ENCODE measurements at regions not wholly inside any gene's neighbourhood (a gene's known extent, or its start where the extent isn't known, plus 50 kb on each side); places are given as distances from the start of the nearest gene placed in this dataset.

- no peak for DNase-seq (ENCODE audit: extremely low read depth, low read depth, low spot score)
Observed at GRCh38 chr9:73738741-73739530, 587.3 kb downstream of the ANXA1 start.

- DNase-seq (ENCODE audit: extremely low read depth, low read depth, low spot score) = no peak
Observed at GRCh38 chr9:73741316-73741715, 589.7 kb downstream of the ANXA1 start.

GRCh38 chr9:73742412-73742811 lies 590.7 kb downstream of the ANXA1 start:
- DNase-seq (ENCODE audit: extremely low read depth, low read depth, low spot score) = no peak

- DNase-seq (ENCODE audit: extremely low read depth, low read depth, low spot score) = no peak
Observed at GRCh38 chr9:73743826-73744225, 592.2 kb downstream of the ANXA1 start.

GRCh38 chr9:73745598-73745997 lies 593.9 kb downstream of the ANXA1 start:
- DNase-seq (ENCODE audit: extremely low read depth, low read depth, low spot score) = no peak

GRCh38 chr9:73753171-73753570 lies 601.5 kb downstream of the ANXA1 start:
- DNase-seq (ENCODE audit: extremely low read depth, low read depth, low spot score) = no peak

GRCh38 chr9:73761905-73762304 lies 610.2 kb downstream of the ANXA1 start:
- no peak for DNase-seq (ENCODE audit: extremely low read depth, low read depth, low spot score)

- no peak for DNase-seq (ENCODE audit: extremely low read depth, low read depth, low spot score)
Observed at GRCh38 chr9:73773896-73774295, 622.2 kb downstream of the ANXA1 start.

GRCh38 chr9:73775757-73776156 lies 624.1 kb downstream of the ANXA1 start:
- DNase-seq (ENCODE audit: extremely low read depth, low read depth, low spot score) = no peak

GRCh38 chr9:73780916-73781315 lies 629.3 kb downstream of the ANXA1 start:
- no peak for DNase-seq (ENCODE audit: extremely low read depth, low read depth, low spot score)

- DNase-seq (ENCODE audit: extremely low read depth, low read depth, low spot score) = no peak
Observed at GRCh38 chr9:73782166-73782565, 630.5 kb downstream of the ANXA1 start.

- no peak for DNase-seq (ENCODE audit: extremely low read depth, low read depth, low spot score)
Observed at GRCh38 chr9:73799446-73799845, 647.8 kb downstream of the ANXA1 start.

GRCh38 chr9:73805111-73805510 lies 653.4 kb downstream of the ANXA1 start:
- DNase-seq (ENCODE audit: extremely low read depth, low read depth, low spot score) = no peak

- DNase-seq (ENCODE audit: extremely low read depth, low read depth, low spot score) = no peak
Observed at GRCh38 chr9:73805853-73806458, 654.3 kb downstream of the ANXA1 start.

- DNase-seq (ENCODE audit: extremely low read depth, low read depth, low spot score) = no peak
Observed at GRCh38 chr9:73806876-73807275, 655.2 kb downstream of the ANXA1 start.

GRCh38 chr9:73807952-73808351 lies 656.3 kb downstream of the ANXA1 start:
- no peak for DNase-seq (ENCODE audit: extremely low read depth, low read depth, low spot score)

- no peak for DNase-seq (ENCODE audit: extremely low read depth, low read depth, low spot score)
Observed at GRCh38 chr9:73810585-73811215, 659.0 kb downstream of the ANXA1 start.

GRCh38 chr9:73813546-73813945 lies 661.9 kb downstream of the ANXA1 start:
- DNase-seq (ENCODE audit: extremely low read depth, low read depth, low spot score) = no peak

GRCh38 chr9:73816905-73817304 lies 665.2 kb downstream of the ANXA1 start:
- no peak for DNase-seq (ENCODE audit: extremely low read depth, low read depth, low spot score)

GRCh38 chr9:73824671-73825070 lies 672.5 kb upstream of the RORB start:
- DNase-seq (ENCODE audit: extremely low read depth, low read depth, low spot score) = no peak

- DNase-seq (ENCODE audit: extremely low read depth, low read depth, low spot score) = no peak
Observed at GRCh38 chr9:73838871-73839270, 658.3 kb upstream of the RORB start.

GRCh38 chr9:73839471-73839870 lies 657.7 kb upstream of the RORB start:
- no peak for DNase-seq (ENCODE audit: extremely low read depth, low read depth, low spot score)

Data from glomerular endothelial cell (primary cell).